Nephron (organoid): ENCODE measurements at regions not wholly inside any gene's neighbourhood (a gene's known extent, or its start where the extent isn't known, plus 50 kb on each side); places are given as distances from the start of the nearest gene placed in this dataset.
A peak's percentile ranks its signal among the peaks of the same experiment; 100 is the strongest.

ENCODE experiments used
- H3K27ac Mint-ChIP-seq, 3 experiments: 2 replicates each; pipeline ENCODE4 v1.8.0; 2020; ENCODE audit warnings: mixed read lengths in 3 of 3, mild to moderate bottlenecking in 2 of 3, moderate library complexity in 1 of 3
- H3K27me3 Mint-ChIP-seq: 2 replicates; pipeline ENCODE4 v1.8.0; 2021; ENCODE audit warnings: low read depth, mild to moderate bottlenecking, moderate library complexity, mixed read lengths
- H3K36me3 Mint-ChIP-seq: 2 replicates; pipeline ENCODE4 v1.8.0; 2020; ENCODE audit warnings: low read depth, mixed read lengths
- H3K4me1 Mint-ChIP-seq: 2 replicates; pipeline ENCODE4 v1.8.0; 2020; ENCODE audit warnings: mixed read lengths
- H3K4me3 Mint-ChIP-seq, 3 experiments: 2 replicates each; pipeline ENCODE4 v1.8.0; 2020; ENCODE audit warnings: mild to moderate bottlenecking in 3 of 3, mixed read lengths in 3 of 3, moderate library complexity in 2 of 3
- H3K9me3 Mint-ChIP-seq: 2 replicates; pipeline ENCODE4 v1.8.0; 2020; ENCODE audit warnings: mixed read lengths
- CTCF ChIP-seq, 3 experiments: fragments of 200-600 bp; sonication (generic); IDR thresholded peaks; one replicate each; pipeline ENCODE4 v1.5.0; 2021; ENCODE audit warnings: antibody characterized with exemption in 3 of 3; ENCODE audit not compliant: unreplicated experiment in 3 of 3

GRCh38 chr5:159642379-159642778, 273.9 kb upstream of the ADRA1B start:
- Mint-ChIP-seq H3K4me1 (no peaks in the 10 kb centered on the region), H3K4me3 (no peak overlapping the region), H3K9me3 (no peaks in the 10 kb centered on the region), H3K27ac (no peak overlapping the region), H3K27me3 (no peaks in the 10 kb centered on the region), H3K36me3 (no peaks in the 10 kb centered on the region)
- no peak for TF ChIP-seq CTCF (IDR thresholded peaks at IDR 0.05; ENCODE audit: unreplicated experiment in 3 of 3)

GRCh38 chr5:159644053-159644452, 272.2 kb upstream of the ADRA1B start:
- no peaks in the 10 kb centered on the region for H3K27me3 Mint-ChIP-seq
- no peaks in the 10 kb centered on the region for H3K36me3 Mint-ChIP-seq
- no peak overlapping the region for H3K4me3 Mint-ChIP-seq
- no peak for TF ChIP-seq CTCF (IDR thresholded peaks at IDR 0.05; ENCODE audit: unreplicated experiment in 3 of 3)
- H3K9me3 Mint-ChIP-seq: no peaks in the 10 kb centered on the region
- H3K27ac Mint-ChIP-seq: no peak overlapping the region
- H3K4me1 Mint-ChIP-seq: no peaks in the 10 kb centered on the region

- Mint-ChIP-seq H3K4me1 (no peaks in the 10 kb centered on the region), H3K36me3 (no peaks in the 10 kb centered on the region), H3K27ac (no peak overlapping the region), H3K27me3 (no peaks in the 10 kb centered on the region), H3K9me3 (no peaks in the 10 kb centered on the region), H3K4me3 (no peak overlapping the region)
- no peak for TF ChIP-seq CTCF (IDR thresholded peaks at IDR 0.05; ENCODE audit: unreplicated experiment in 3 of 3)
Observed at GRCh38 chr5:159645179-159645846, 271.0 kb upstream of the ADRA1B start.

- TF ChIP-seq CTCF (IDR thresholded peaks at IDR 0.05; ENCODE audit: unreplicated experiment in 3 of 3): no peak
- Mint-ChIP-seq H3K4me3 (no peak overlapping the region), H3K27ac (no peak overlapping the region), H3K4me1 (no peaks in the 10 kb centered on the region), H3K27me3 (peaks cover 4% of the 10 kb centered on the region), H3K36me3 (no peaks in the 10 kb centered on the region), H3K9me3 (no peaks in the 10 kb centered on the region)
Observed at GRCh38 chr5:159650803-159651202, 265.5 kb upstream of the ADRA1B start.

DNA sequence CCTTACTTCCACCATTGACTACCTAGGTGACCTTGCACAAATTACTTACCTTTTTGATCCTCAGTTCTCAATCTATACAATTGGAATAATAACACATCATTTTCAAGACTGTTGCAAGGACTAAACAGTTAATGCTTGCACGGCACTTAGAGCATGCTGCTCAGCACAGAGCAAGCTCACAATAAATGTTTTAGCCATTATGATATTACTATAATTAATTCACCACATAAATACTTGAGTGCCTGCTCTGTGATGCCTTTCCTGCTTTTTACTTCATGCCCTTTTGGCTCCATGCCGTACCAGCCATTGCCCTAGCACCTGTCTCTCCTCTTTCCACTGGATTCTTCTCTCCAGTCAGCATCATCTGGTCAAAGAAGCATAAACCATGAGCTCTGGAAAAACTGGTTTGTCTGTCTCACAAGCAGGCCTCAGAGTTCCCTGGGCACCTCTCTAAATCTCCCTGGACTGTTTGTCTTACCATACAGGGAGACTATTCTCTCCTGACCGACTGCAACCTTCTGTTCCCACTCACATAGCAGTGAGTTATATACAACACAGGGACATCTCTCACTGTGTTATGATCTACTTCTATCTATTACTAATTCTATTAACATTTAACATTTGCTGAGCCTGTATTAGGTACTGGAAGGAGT, 260.4 kb upstream of the ADRA1B start:
- Mint-ChIP-seq H3K27ac (no peak overlapping the region), H3K4me1 (peaks cover 12% of the 10 kb centered on the region), H3K27me3 (peaks cover 16% of the 10 kb centered on the region), H3K36me3 (no peaks in the 10 kb centered on the region), H3K4me3 (no peak overlapping the region), H3K9me3 (no peaks in the 10 kb centered on the region)
- TF ChIP-seq CTCF (IDR thresholded peaks at IDR 0.05; ENCODE audit: unreplicated experiment in 3 of 3): no peak

GRCh38 chr5:159657298-159657697, 259.0 kb upstream of the ADRA1B start:
- H3K36me3 Mint-ChIP-seq: no peaks in the 10 kb centered on the region
- no peaks in the 10 kb centered on the region for H3K9me3 Mint-ChIP-seq
- H3K27me3 Mint-ChIP-seq: peaks cover 16% of the 10 kb centered on the region
- H3K4me3 Mint-ChIP-seq: peak overlapping the region in 1 of 3 experiments; percentile 13
- peaks cover 12% of the 10 kb centered on the region for H3K4me1 Mint-ChIP-seq
- TF ChIP-seq CTCF (IDR thresholded peaks at IDR 0.05; ENCODE audit: unreplicated experiment in 3 of 3): no peak
- H3K27ac Mint-ChIP-seq: no peak overlapping the region
